ENCODE measurements at regions not wholly inside any gene's neighbourhood (a gene's known extent, or its start where the extent isn't known, plus 50 kb on each side); places are given as distances from the start of the nearest gene placed in this dataset.

GRCh38 chr7:25358926-25359325, 130.6 kb upstream of the NPVF start:
- no peak for TF ChIP-seq POLR2A (IDR thresholded peaks at IDR 0.05)
- TF ChIP-seq CTCF (IDR thresholded peaks at IDR 0.05), result no peak

All from adrenal gland (tissue), 5 donors.